H1 (cell line): ENCODE measurements at regions not wholly inside any gene's neighbourhood (a gene's known extent, or its start where the extent isn't known, plus 50 kb on each side); places are given as distances from the start of the nearest gene placed in this dataset.

Source experiments
- POLR2A ChIP-seq, 2 experiments: IDR thresholded peaks; 1 replicate in 1 of 2; 2 replicates in 1 of 2; pipeline ENCODE4 v1.6.1; 2011; ENCODE audit warnings: low read depth in 2 of 2, low read length in 2 of 2, mild to moderate bottlenecking in 2 of 2; ENCODE audit errors: control extremely low read depth in 1 of 2
- POU5F1 ChIP-seq: IDR thresholded peaks from 2 replicates; pipeline ENCODE4 v1.6.1; 2011; ENCODE audit warnings: low read depth, mild to moderate bottlenecking, low read length, moderate library complexity
- TF ChIP-seq, protein P1 (sequence below): IDR thresholded peaks from 2 replicates; pipeline ENCODE4 v1.6.1; 2011; ENCODE audit warnings: low read length, improper control_type of control experiment

DNA sequence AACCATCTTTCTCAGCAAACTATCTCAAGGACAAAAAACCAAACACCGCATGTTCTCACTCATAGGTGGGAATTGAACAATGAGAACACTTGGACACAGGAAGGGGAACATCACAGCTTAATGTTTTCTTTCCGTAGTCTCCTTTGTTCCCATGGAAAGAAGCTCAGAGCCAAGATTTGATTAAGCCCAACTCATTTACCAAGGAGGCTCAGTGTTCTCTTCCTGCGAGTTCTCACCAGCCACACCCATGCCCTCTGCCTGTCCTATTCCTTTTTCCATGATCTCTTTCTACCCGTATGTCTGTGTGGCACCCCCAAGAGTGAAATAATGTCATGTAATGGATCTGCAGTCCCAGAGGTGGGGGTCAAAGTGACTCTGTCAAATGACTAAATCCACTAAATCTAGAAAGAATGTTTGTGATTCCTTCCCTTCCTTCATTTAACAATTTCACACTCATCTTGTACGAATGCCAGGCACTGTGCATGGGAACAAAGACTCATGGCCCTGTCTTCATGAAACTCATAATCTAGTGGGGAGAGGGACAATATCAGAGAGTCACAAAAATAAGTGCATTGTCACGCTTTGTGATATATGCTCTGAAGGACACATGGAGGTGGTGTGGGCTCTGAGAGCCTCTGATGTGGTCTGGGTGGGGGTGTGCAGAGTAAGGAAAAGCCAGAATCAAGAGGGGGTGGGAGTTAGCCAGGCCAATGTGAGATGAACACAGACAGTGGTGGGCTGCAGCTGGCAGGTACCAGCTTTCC, 292.1 kb downstream of the CDC5L start (continued):
- TF ChIP-seq, protein P1, sequence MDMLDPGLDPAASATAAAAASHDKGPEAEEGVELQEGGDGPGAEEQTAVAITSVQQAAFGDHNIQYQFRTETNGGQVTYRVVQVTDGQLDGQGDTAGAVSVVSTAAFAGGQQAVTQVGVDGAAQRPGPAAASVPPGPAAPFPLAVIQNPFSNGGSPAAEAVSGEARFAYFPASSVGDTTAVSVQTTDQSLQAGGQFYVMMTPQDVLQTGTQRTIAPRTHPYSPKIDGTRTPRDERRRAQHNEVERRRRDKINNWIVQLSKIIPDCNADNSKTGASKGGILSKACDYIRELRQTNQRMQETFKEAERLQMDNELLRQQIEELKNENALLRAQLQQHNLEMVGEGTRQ = no peak
- no peak for TF ChIP-seq POU5F1
- no peak for TF ChIP-seq POLR2A (IDR thresholded peaks at IDR 0.05; ENCODE audit: control extremely low read depth in 1 of 2, low read depth in 2 of 2, low read length in 2 of 2)
